ENCODE measurements at regions not wholly inside any gene's neighbourhood (a gene's known extent, or its start where the extent isn't known, plus 50 kb on each side); places are given as distances from the start of the nearest gene placed in this dataset.

DNA sequence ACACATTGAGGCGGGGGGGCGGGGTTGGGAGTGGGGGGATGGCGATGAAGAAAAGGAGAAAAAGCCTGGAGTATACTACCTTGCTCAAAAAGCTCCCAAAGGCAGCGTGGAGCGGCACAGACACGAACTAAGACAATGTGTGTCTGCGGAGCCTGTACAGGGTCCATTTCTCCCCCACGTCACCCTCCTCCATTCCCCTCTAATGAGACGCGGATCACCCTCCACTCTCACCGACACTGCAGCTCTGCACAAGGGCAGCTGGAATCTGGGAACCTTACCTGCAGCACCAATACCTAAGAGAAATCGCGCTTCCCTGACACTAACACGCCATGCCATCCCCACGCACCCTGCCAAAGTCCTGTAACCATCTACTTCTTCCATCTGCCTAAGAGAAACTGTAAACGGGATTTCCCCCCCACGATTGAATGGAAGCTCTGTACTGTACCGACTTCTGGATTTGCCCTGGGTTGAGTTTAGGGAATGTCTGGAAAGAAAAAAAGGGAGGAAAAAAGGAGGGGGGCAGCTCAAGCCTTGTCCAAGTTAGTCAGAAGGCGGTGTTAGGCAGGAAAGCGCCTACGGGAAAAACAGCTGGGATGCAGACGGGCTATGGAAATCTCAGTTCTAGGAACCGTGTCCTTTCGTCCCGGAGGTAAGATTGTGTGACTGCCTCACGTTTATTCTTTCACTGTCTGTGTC is 125.7 kb upstream of the C11orf58 start:
- no peak overlapping the region for H3K9ac ChIP-seq (ENCODE audit: low read length)
- H3K27ac ChIP-seq (ENCODE audit: low read depth, low read length), result no peak overlapping the region
- 0 out of 2 replicates have a peak, but pooled peaks cover 4% of the 10 kb centered on the region for H3K27me3 ChIP-seq (ENCODE audit: low read length)
- H3K9me3 ChIP-seq (ENCODE audit: insufficient read depth, low read length), result no peaks in the 10 kb centered on the region
- H3K4me2 ChIP-seq (ENCODE audit: low read depth, low read length, poor library complexity, severe bottlenecking), result no peak overlapping the region
- no peaks in the 10 kb centered on the region; the same call in 1 of the 2 replicates for H4K20me1 ChIP-seq (ENCODE audit: low read depth, low read length)
- H3F3A ChIP-seq (ENCODE audit: insufficient read depth), result no peaks in the 10 kb centered on the region
- H3K9me2 ChIP-seq (replicated peaks; ENCODE audit: insufficient read depth, low read length), result no peaks in the 10 kb centered on the region
- H3K36me3 ChIP-seq (ENCODE audit: low read length), result no peaks in the 10 kb centered on the region
- no peak for TF ChIP-seq EZH2phosphoT487 (conservative IDR thresholded peaks at IDR 0.05; ENCODE audit: low read length)
- TF ChIP-seq, protein P1, sequence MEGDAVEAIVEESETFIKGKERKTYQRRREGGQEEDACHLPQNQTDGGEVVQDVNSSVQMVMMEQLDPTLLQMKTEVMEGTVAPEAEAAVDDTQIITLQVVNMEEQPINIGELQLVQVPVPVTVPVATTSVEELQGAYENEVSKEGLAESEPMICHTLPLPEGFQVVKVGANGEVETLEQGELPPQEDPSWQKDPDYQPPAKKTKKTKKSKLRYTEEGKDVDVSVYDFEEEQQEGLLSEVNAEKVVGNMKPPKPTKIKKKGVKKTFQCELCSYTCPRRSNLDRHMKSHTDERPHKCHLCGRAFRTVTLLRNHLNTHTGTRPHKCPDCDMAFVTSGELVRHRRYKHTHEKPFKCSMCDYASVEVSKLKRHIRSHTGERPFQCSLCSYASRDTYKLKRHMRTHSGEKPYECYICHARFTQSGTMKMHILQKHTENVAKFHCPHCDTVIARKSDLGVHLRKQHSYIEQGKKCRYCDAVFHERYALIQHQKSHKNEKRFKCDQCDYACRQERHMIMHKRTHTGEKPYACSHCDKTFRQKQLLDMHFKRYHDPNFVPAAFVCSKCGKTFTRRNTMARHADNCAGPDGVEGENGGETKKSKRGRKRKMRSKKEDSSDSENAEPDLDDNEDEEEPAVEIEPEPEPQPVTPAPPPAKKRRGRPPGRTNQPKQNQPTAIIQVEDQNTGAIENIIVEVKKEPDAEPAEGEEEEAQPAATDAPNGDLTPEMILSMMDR (IDR thresholded peaks at IDR 0.05; ENCODE audit: insufficient read depth, low read length, poor library complexity, severe bottlenecking), result no peak
- no peak overlapping the region for H3K4me3 ChIP-seq (ENCODE audit: insufficient read depth, low read length, poor library complexity, severe bottlenecking)
- no peak overlapping the region for H2AFZ ChIP-seq (ENCODE audit: low read depth, low read length, severe bottlenecking)
- H3K79me2 ChIP-seq (ENCODE audit: insufficient read depth, low read length), result no peaks in the 10 kb centered on the region

- H3K27me3 ChIP-seq (ENCODE audit: low read length), result no peaks in the 10 kb centered on the region
- H3K9ac ChIP-seq (ENCODE audit: low read length), result no peak overlapping the region
- TF ChIP-seq EZH2phosphoT487 (conservative IDR thresholded peaks at IDR 0.05; ENCODE audit: low read length), result no peak
- TF ChIP-seq, protein P1 (IDR thresholded peaks at IDR 0.05; ENCODE audit: insufficient read depth, low read length, poor library complexity, severe bottlenecking), result no peak
- no peak overlapping the region for H3K27ac ChIP-seq (ENCODE audit: low read depth, low read length)
- H3F3A ChIP-seq (ENCODE audit: insufficient read depth), result no peaks in the 10 kb centered on the region
- H3K4me2 ChIP-seq (ENCODE audit: low read depth, low read length, poor library complexity, severe bottlenecking), result no peak overlapping the region
- no peaks in the 10 kb centered on the region for H3K9me2 ChIP-seq (replicated peaks; ENCODE audit: insufficient read depth, low read length)
- H2AFZ ChIP-seq (ENCODE audit: low read depth, low read length, severe bottlenecking), result no peak overlapping the region
- H4K20me1 ChIP-seq (ENCODE audit: low read depth, low read length), result no peaks in the 10 kb centered on the region
- H3K9me3 ChIP-seq (ENCODE audit: insufficient read depth, low read length), result no peaks in the 10 kb centered on the region
- no peaks in the 10 kb centered on the region for H3K36me3 ChIP-seq (ENCODE audit: low read length)
- no peak overlapping the region for H3K4me3 ChIP-seq (ENCODE audit: insufficient read depth, low read length, poor library complexity, severe bottlenecking)
- H3K79me2 ChIP-seq (ENCODE audit: insufficient read depth, low read length), result no peaks in the 10 kb centered on the region
Measured at GRCh38 chr11:16611926-16612565, 126.4 kb upstream of the C11orf58 start.

DNA sequence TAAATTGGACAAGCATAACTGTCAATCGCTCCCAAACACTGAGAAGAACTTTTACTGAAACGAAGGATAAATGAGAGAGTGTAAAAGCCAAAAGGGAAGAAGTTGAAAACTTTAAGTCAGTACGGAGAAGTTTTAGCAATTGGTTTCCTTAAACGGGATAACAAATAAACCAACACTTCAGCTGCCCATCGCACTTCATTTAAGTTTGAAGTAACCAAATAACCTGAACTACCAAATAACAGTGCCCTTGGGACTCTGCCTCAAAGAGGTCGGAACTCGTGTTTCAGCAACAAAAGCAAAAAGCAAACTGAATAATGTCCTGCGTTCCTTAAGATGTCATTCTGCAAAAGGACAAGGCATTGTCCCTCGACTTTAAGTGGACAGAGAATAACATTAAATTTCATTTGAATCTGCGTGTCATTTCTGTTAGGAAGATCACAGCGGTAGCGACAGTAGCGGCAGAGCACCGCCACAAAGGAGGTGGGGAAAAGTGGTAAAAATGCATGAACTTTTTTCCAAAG is 127.0 kb upstream of the C11orf58 start:
- H4K20me1 ChIP-seq (ENCODE audit: low read depth, low read length), result no peaks in the 10 kb centered on the region
- no peaks in the 10 kb centered on the region for H3K27me3 ChIP-seq (ENCODE audit: low read length)
- H3F3A ChIP-seq (ENCODE audit: insufficient read depth), result no peaks in the 10 kb centered on the region
- no peak overlapping the region for H3K4me3 ChIP-seq (ENCODE audit: insufficient read depth, low read length, poor library complexity, severe bottlenecking)
- H3K9ac ChIP-seq (ENCODE audit: low read length), result no peak overlapping the region
- H2AFZ ChIP-seq (ENCODE audit: low read depth, low read length, severe bottlenecking), result no peak overlapping the region
- no peaks in the 10 kb centered on the region for H3K79me2 ChIP-seq (ENCODE audit: insufficient read depth, low read length)
- no peak overlapping the region for H3K4me2 ChIP-seq (ENCODE audit: low read depth, low read length, poor library complexity, severe bottlenecking)
- H3K9me3 ChIP-seq (ENCODE audit: insufficient read depth, low read length), result no peaks in the 10 kb centered on the region
- no peaks in the 10 kb centered on the region for H3K36me3 ChIP-seq (ENCODE audit: low read length)
- TF ChIP-seq, protein P1 (IDR thresholded peaks at IDR 0.05; ENCODE audit: insufficient read depth, low read length, poor library complexity, severe bottlenecking), result no peak
- TF ChIP-seq EZH2phosphoT487 (conservative IDR thresholded peaks at IDR 0.05; ENCODE audit: low read length), result no peak
- no peaks in the 10 kb centered on the region for H3K9me2 ChIP-seq (replicated peaks; ENCODE audit: insufficient read depth, low read length)
- no peak overlapping the region for H3K27ac ChIP-seq (ENCODE audit: low read depth, low read length)

All from SU-DHL-6 (cell line).